ENCODE measurements at regions not wholly inside any gene's neighbourhood (a gene's known extent, or its start where the extent isn't known, plus 50 kb on each side); places are given as distances from the start of the nearest gene placed in this dataset.

DNA sequence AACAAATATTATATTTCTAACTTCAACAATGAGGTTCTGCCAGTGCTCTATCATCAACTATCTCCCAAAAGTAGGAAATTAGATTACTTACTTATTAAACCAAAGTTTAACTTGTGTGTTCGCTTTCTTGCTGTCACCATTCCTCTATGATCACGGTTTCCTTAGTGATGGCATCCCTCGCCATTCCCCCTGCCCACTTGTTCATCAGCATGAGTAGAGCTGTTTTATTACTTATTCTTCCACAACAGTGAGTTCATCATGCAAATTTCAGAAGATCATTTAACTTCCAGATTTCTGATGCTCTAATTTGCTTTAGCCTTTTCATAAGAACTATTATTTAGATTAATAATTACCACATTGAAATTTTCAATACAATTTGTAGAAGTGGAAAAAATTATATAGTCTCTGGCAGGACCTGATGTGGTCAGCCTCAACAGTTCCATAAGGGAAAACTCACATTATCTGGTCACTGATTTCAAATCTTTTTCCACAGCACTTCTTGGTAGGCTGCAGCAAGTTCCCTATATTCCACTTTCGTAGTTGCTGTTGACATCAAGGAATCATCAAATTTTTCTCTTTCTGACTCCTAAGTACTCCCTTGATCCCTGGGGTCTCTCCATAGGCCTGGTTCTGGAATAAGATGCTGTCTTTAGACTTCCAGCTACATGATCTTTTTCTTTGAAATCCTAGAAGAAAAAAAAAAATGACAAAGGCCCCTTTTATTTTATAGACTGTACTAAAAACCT, 174.6 kb downstream of the RASSF9 start:
- Mint-ChIP-seq H3K4me1 (peaks cover 0 to 6% (median 0%) of the 10 kb centered on the region in 4 donors), H3K27ac (no peak overlapping the region), H3K9me3 (peaks cover 0 to 22% (median 12%) of the 10 kb centered on the region in 7 donors), H3K4me3 (no peak overlapping the region), H3K27me3 (no peaks in the 10 kb centered on the region), H3K36me3 (no peaks in the 10 kb centered on the region)
- H3K4me3 ChIP-seq (ENCODE audit: low read depth, low read length), result no peak overlapping the region
- H3K27ac ChIP-seq (ENCODE audit: insufficient read depth, low read length, poor library complexity, severe bottlenecking), result no peak overlapping the region
- no peaks in the 10 kb centered on the region for H3K4me1 ChIP-seq (ENCODE audit: control insufficient read depth, insufficient read depth, low read length, poor library complexity, severe bottlenecking)
- no peaks in the 10 kb centered on the region for H3K27me3 ChIP-seq (ENCODE audit: control insufficient read depth, insufficient read depth, low read length)
- peaks cover 0 to 6% of the 10 kb centered on the region in 2 experiments for H3K9me3 ChIP-seq (ENCODE audit: control insufficient read depth in 2 of 2, low read length in 2 of 2)
- DNase-seq (no peak), ATAC-seq (ENCODE audit: low read depth in 2 of 2) (no peak)
- H3K36me3 ChIP-seq (ENCODE audit: control insufficient read depth, insufficient read depth, low read length), result no peaks in the 10 kb centered on the region

DNA sequence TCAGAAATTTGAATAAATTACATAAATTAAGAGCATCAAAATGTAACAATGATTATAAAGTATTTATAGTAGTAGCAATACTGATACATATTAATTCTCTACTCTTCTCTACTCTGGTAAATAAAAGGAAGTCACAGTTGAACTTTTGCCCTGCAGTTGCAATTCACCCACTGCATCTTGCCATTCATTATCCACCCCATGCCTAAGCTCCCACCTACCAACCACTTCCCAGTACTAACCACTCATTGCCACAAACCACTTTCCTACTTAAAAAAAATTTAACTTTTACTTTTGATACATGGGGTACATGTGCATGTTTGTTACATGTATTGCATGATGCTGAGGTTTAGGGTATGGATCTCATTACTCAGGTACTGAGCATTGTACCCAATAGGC, 174.0 kb downstream of the RASSF9 start:
- Mint-ChIP-seq H3K9me3 (peaks cover 0 to 24% (median 12%) of the 10 kb centered on the region in 7 donors), H3K36me3 (no peaks in the 10 kb centered on the region), H3K4me3 (no peak overlapping the region), H3K4me1 (peaks cover 0 to 6% (median 0%) of the 10 kb centered on the region in 4 donors), H3K27me3 (no peaks in the 10 kb centered on the region), H3K27ac (no peak overlapping the region)
- H3K9me3 ChIP-seq (ENCODE audit: control insufficient read depth in 2 of 2, low read length in 2 of 2), result peaks cover 0 to 6% of the 10 kb centered on the region in 2 experiments
- no peaks in the 10 kb centered on the region for H3K27me3 ChIP-seq (ENCODE audit: control insufficient read depth, insufficient read depth, low read length)
- H3K36me3 ChIP-seq (ENCODE audit: control insufficient read depth, insufficient read depth, low read length), result no peaks in the 10 kb centered on the region
- no peak for ATAC-seq (ENCODE audit: low read depth in 2 of 2)
- H3K27ac ChIP-seq (ENCODE audit: insufficient read depth, low read length, poor library complexity, severe bottlenecking), result no peak overlapping the region
- no peak for DNase-seq
- no peak overlapping the region for H3K4me3 ChIP-seq (ENCODE audit: low read depth, low read length)
- no peaks in the 10 kb centered on the region for H3K4me1 ChIP-seq (ENCODE audit: control insufficient read depth, insufficient read depth, low read length, poor library complexity, severe bottlenecking)

DNA sequence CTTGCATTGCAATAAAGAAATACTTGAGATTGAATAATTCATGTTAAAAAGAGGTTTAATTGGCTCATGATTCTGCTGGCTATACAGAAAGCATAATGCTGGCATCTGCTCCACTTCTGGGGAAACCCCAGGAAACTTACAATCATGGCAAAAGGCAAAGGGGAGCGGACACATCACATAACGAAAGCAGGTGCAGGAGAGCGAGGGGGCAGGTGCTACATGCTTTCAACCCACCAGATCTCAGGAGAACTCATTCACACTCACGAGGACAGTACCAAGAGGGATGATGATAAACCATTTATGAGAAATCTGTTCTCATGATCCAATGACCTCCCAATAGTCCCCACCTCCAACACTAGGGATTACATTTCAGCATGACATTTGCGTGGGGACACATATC, 172.6 kb downstream of the RASSF9 start:
- H3K27me3 ChIP-seq (ENCODE audit: control insufficient read depth, insufficient read depth, low read length), result no peaks in the 10 kb centered on the region
- ATAC-seq (ENCODE audit: low read depth in 2 of 2) (no peak), DNase-seq (no peak)
- H3K36me3 Mint-ChIP-seq, result no peaks in the 10 kb centered on the region
- H3K9me3 ChIP-seq (ENCODE audit: control insufficient read depth in 2 of 2, low read length in 2 of 2), result peaks cover 0 to 6% of the 10 kb centered on the region in 2 experiments
- H3K4me3 Mint-ChIP-seq, result no peak overlapping the region
- peaks cover 0 to 18% (median 9%) of the 10 kb centered on the region in 7 donors for H3K9me3 Mint-ChIP-seq
- H3K27ac Mint-ChIP-seq, result no peak overlapping the region
- no peak overlapping the region for H3K27ac ChIP-seq (ENCODE audit: insufficient read depth, low read length, poor library complexity, severe bottlenecking)
- H3K36me3 ChIP-seq (ENCODE audit: control insufficient read depth, insufficient read depth, low read length), result no peaks in the 10 kb centered on the region
- no peak overlapping the region for H3K4me3 ChIP-seq (ENCODE audit: low read depth, low read length)
- H3K4me1 Mint-ChIP-seq, result peaks cover 0 to 6% (median 0%) of the 10 kb centered on the region in 4 donors
- H3K27me3 Mint-ChIP-seq, result no peaks in the 10 kb centered on the region
- H3K4me1 ChIP-seq (ENCODE audit: control insufficient read depth, insufficient read depth, low read length, poor library complexity, severe bottlenecking), result no peaks in the 10 kb centered on the region

DNA sequence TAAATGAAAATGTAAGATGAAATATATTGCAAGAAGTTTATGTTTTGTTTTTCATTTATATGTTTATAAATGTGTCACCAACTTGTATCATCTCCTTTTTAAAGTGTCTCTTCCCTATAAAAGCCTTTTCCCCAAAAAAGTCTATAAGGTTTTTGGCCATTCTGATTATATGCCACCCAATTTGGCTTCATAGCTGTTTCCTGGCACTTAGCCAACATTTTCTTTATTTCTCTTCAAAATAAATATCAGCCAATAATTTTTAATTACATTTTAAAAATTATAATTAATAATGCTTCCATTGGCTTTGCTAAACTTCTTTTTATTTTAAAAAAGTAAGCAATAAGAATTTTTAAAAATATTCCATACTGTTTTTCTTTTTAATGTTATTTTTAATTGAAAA, 171.8 kb downstream of the RASSF9 start:
- Mint-ChIP-seq H3K36me3 (no peaks in the 10 kb centered on the region), H3K27me3 (no peaks in the 10 kb centered on the region), H3K9me3 (peaks cover 0 to 17% (median 7%) of the 10 kb centered on the region in 7 donors), H3K27ac (no peak overlapping the region), H3K4me1 (peaks cover 0 to 6% (median 0%) of the 10 kb centered on the region in 4 donors), H3K4me3 (no peak overlapping the region)
- H3K4me3 ChIP-seq (ENCODE audit: low read depth, low read length), result no peak overlapping the region
- DNase-seq, result no peak
- no peaks in the 10 kb centered on the region for H3K4me1 ChIP-seq (ENCODE audit: control insufficient read depth, insufficient read depth, low read length, poor library complexity, severe bottlenecking)
- no peaks in the 10 kb centered on the region for H3K27me3 ChIP-seq (ENCODE audit: control insufficient read depth, insufficient read depth, low read length)
- H3K36me3 ChIP-seq (ENCODE audit: control insufficient read depth, insufficient read depth, low read length), result no peaks in the 10 kb centered on the region
- peaks cover 0 to 6% of the 10 kb centered on the region in 2 experiments for H3K9me3 ChIP-seq (ENCODE audit: control insufficient read depth in 2 of 2, low read length in 2 of 2)
- no peak for ATAC-seq (ENCODE audit: low read depth in 2 of 2)
- H3K27ac ChIP-seq (ENCODE audit: insufficient read depth, low read length, poor library complexity, severe bottlenecking), result no peak overlapping the region

DNA sequence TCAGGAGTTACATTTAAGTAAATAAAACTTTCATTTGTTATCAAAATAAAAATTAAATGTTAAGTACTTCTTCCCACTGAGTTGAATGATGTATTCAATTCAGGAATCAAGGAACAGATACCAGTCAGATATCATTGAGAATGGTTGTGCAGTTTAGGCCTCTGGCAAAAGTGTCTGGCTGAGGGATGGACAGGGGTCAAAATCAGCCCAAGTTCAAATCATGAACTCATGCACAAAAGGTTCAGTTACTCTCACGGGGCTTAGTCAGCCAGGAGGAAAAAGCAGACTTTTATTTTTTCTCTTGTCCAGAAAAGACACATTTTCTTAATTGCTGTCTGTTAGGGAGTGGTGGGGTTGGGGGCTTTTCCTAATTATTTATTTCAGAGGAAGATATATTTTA, 166.3 kb downstream of the RASSF9 start:
- no peak for DNase-seq
- Mint-ChIP-seq H3K36me3 (no peaks in the 10 kb centered on the region), H3K9me3 (peaks cover 0 to 15% (median 4%) of the 10 kb centered on the region in 7 donors), H3K4me3 (no peak overlapping the region), H3K27me3 (no peaks in the 10 kb centered on the region), H3K4me1 (no peaks in the 10 kb centered on the region), H3K27ac (no peak overlapping the region)
- Histone ChIP-seq H3K4me3 (ENCODE audit: low read depth, low read length) (no peak overlapping the region), H3K27me3 (ENCODE audit: control insufficient read depth, insufficient read depth, low read length) (no peaks in the 10 kb centered on the region), H3K9me3 (ENCODE audit: control insufficient read depth in 2 of 2, low read length in 2 of 2) (peaks cover 0 to 4% of the 10 kb centered on the region in 2 experiments), H3K4me1 (ENCODE audit: control insufficient read depth, insufficient read depth, low read length, poor library complexity, severe bottlenecking) (no peaks in the 10 kb centered on the region), H3K36me3 (ENCODE audit: control insufficient read depth, insufficient read depth, low read length) (no peaks in the 10 kb centered on the region), H3K27ac (ENCODE audit: insufficient read depth, low read length, poor library complexity, severe bottlenecking) (no peak overlapping the region)
- ATAC-seq (ENCODE audit: low read depth in 2 of 2), result no peak

DNA sequence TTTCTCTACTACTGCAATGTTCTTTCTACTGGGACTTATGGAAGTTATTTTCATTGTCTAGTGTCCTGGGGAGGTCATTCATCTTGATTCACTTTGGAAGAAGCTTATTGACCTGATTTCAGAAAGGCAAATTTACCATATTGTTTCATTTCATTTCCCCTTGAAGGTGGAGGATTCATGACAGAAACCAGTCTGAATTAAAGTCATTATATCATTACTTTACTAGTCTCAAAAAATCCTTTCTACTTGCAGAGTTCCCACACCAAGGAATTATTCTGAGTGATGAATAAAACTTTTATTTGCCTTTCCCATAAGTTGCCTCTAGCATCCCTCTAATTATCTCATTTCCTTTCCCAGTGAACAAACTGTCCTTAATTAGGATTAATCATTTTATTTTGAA, 163.8 kb downstream of the RASSF9 start:
- H3K27me3 Mint-ChIP-seq, result no peaks in the 10 kb centered on the region
- no peak for DNase-seq
- H3K27ac ChIP-seq (ENCODE audit: insufficient read depth, low read length, poor library complexity, severe bottlenecking), result no peak overlapping the region
- H3K4me1 Mint-ChIP-seq, result no peaks in the 10 kb centered on the region
- no peaks in the 10 kb centered on the region for H3K36me3 Mint-ChIP-seq
- H3K27ac Mint-ChIP-seq, result no peak overlapping the region
- no peaks in the 10 kb centered on the region for H3K27me3 ChIP-seq (ENCODE audit: control insufficient read depth, insufficient read depth, low read length)
- H3K4me3 ChIP-seq (ENCODE audit: low read depth, low read length), result no peak overlapping the region
- H3K4me3 Mint-ChIP-seq, result no peak overlapping the region
- no peaks in the 10 kb centered on the region for H3K36me3 ChIP-seq (ENCODE audit: control insufficient read depth, insufficient read depth, low read length)
- H3K9me3 ChIP-seq (ENCODE audit: control insufficient read depth in 2 of 2, low read length in 2 of 2), result peaks cover 0 to 4% of the 10 kb centered on the region in 2 experiments
- H3K9me3 Mint-ChIP-seq, result peaks cover 0 to 13% (median 3%) of the 10 kb centered on the region in 7 donors
- no peak for ATAC-seq (ENCODE audit: low read depth in 2 of 2)
- no peaks in the 10 kb centered on the region for H3K4me1 ChIP-seq (ENCODE audit: control insufficient read depth, insufficient read depth, low read length, poor library complexity, severe bottlenecking)

DNA sequence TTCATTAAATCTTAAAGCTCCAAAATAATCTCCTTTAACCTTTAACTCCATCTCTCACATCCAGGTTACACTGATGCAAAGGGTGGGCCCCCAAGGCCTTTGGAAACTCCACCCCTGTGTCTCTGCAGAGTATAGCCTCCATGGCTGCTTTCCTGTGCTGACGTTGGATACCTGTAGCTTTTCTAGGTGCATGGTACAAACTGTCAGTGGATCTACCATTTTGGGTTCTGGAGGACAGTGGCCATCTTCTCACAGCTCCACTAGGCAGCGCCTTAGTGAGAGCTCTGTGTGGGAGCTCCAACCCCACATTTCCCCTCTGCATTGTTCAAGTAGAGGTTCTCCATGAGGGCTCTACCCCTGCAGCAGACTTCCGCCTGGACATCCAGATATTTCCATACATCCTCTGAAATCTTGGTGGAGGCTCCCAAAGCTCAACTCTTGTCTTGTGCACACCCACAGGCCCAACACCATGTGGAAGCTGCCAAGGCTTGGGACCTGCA, 162.2 kb downstream of the RASSF9 start:
- Mint-ChIP-seq H3K9me3 (peaks cover 0 to 13% (median 3%) of the 10 kb centered on the region in 7 donors), H3K36me3 (no peaks in the 10 kb centered on the region), H3K27me3 (no peaks in the 10 kb centered on the region), H3K27ac (no peak overlapping the region), H3K4me3 (no peak overlapping the region), H3K4me1 (no peaks in the 10 kb centered on the region)
- no peaks in the 10 kb centered on the region for H3K4me1 ChIP-seq (ENCODE audit: control insufficient read depth, insufficient read depth, low read length, poor library complexity, severe bottlenecking)
- peaks cover 0 to 4% of the 10 kb centered on the region in 2 experiments for H3K9me3 ChIP-seq (ENCODE audit: control insufficient read depth in 2 of 2, low read length in 2 of 2)
- H3K27me3 ChIP-seq (ENCODE audit: control insufficient read depth, insufficient read depth, low read length), result no peaks in the 10 kb centered on the region
- ATAC-seq (ENCODE audit: low read depth in 2 of 2), result no peak
- H3K4me3 ChIP-seq (ENCODE audit: low read depth, low read length), result no peak overlapping the region
- DNase-seq, result no peak
- no peaks in the 10 kb centered on the region for H3K36me3 ChIP-seq (ENCODE audit: control insufficient read depth, insufficient read depth, low read length)
- H3K27ac ChIP-seq (ENCODE audit: insufficient read depth, low read length, poor library complexity, severe bottlenecking), result no peak overlapping the region
